Nephron (organoid): ENCODE measurements at regions not wholly inside any gene's neighbourhood (a gene's known extent, or its start where the extent isn't known, plus 50 kb on each side); places are given as distances from the start of the nearest gene placed in this dataset.

Source experiments
- H3K27ac Mint-ChIP-seq, 3 experiments: 2 replicates each; pipeline ENCODE4 v1.8.0; 2020; ENCODE audit warnings: mixed read lengths in 3 of 3, mild to moderate bottlenecking in 2 of 3, moderate library complexity in 1 of 3
- H3K27me3 Mint-ChIP-seq: 2 replicates; pipeline ENCODE4 v1.8.0; 2021; ENCODE audit warnings: low read depth, mild to moderate bottlenecking, moderate library complexity, mixed read lengths
- H3K36me3 Mint-ChIP-seq: 2 replicates; pipeline ENCODE4 v1.8.0; 2020; ENCODE audit warnings: low read depth, mixed read lengths
- H3K4me1 Mint-ChIP-seq: 2 replicates; pipeline ENCODE4 v1.8.0; 2020; ENCODE audit warnings: mixed read lengths
- H3K4me3 Mint-ChIP-seq, 3 experiments: 2 replicates each; pipeline ENCODE4 v1.8.0; 2020; ENCODE audit warnings: mild to moderate bottlenecking in 3 of 3, mixed read lengths in 3 of 3, moderate library complexity in 2 of 3
- H3K9me3 Mint-ChIP-seq: 2 replicates; pipeline ENCODE4 v1.8.0; 2020; ENCODE audit warnings: mixed read lengths
- CTCF ChIP-seq, 3 experiments: fragments of 200-600 bp; sonication (generic); IDR thresholded peaks; one replicate each; pipeline ENCODE4 v1.5.0; 2021; ENCODE audit warnings: antibody characterized with exemption in 3 of 3; ENCODE audit not compliant: unreplicated experiment in 3 of 3

- Mint-ChIP-seq H3K27ac (peak overlapping the region; percentile 32 to 62 (median 48)), H3K27me3 (peaks cover 11% of the 10 kb centered on the region), H3K4me3 (peak overlapping the region in 1 of 3 experiments; percentile 20), H3K36me3 (no peaks in the 10 kb centered on the region), H3K9me3 (no peaks in the 10 kb centered on the region), H3K4me1 (peaks cover 55% of the 10 kb centered on the region)
- no peak for TF ChIP-seq CTCF (IDR thresholded peaks at IDR 0.05; ENCODE audit: unreplicated experiment in 3 of 3)
Measured at GRCh38 chr10:43863270-43863669, 214.6 kb upstream of the ZNF32 start.

- Mint-ChIP-seq H3K36me3 (no peaks in the 10 kb centered on the region), H3K4me3 (peak overlapping the region in 1 of 3 experiments; percentile 20), H3K27me3 (peaks cover 11% of the 10 kb centered on the region), H3K4me1 (peaks cover 53% of the 10 kb centered on the region), H3K9me3 (no peaks in the 10 kb centered on the region), H3K27ac (peak overlapping the region; percentile 32 to 62 (median 48))
- no peak for TF ChIP-seq CTCF (IDR thresholded peaks at IDR 0.05; ENCODE audit: unreplicated experiment in 3 of 3)
Measured at GRCh38 chr10:43862756-43863155, 214.1 kb upstream of the ZNF32 start.

- H3K27ac Mint-ChIP-seq: peak overlapping the region; percentile 32 to 62 (median 48)
- no peak overlapping the region for H3K4me3 Mint-ChIP-seq
- peaks cover 53% of the 10 kb centered on the region for H3K4me1 Mint-ChIP-seq
- no peaks in the 10 kb centered on the region for H3K9me3 Mint-ChIP-seq
- H3K36me3 Mint-ChIP-seq: no peaks in the 10 kb centered on the region
- H3K27me3 Mint-ChIP-seq: peaks cover 11% of the 10 kb centered on the region
- TF ChIP-seq CTCF (IDR thresholded peaks at IDR 0.05; ENCODE audit: unreplicated experiment in 3 of 3): no peak
Measured at GRCh38 chr10:43861966-43862751, 213.5 kb upstream of the ZNF32 start.

DNA sequence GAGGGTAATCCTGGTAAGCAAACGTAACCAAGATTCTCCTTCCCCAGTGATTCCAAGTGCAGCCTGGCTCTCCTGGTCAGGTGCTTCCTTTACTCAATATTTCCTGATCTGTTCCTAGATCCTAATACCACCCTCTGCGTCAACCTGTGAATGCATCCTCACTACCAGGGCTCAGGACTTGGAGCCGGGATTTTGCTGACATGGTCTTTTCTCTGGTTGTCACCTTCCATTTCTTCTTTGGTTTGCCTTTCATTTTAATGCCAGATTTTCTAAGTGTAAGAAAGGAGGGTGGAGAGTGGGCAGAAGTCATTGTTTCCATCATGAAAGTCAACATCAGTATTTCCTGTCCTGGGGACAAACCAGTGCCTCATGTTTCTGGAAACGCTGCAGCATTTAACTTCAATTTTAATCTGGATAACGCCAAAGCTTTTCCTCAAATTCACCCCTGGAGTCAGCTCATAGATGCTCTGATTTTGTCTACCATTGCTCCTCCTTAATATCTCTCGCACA lies 210.4 kb upstream of the ZNF32 start:
- Mint-ChIP-seq H3K27me3 (peaks cover 11% of the 10 kb centered on the region), H3K36me3 (no peaks in the 10 kb centered on the region), H3K4me3 (no peak overlapping the region), H3K4me1 (peaks cover 33% of the 10 kb centered on the region), H3K9me3 (no peaks in the 10 kb centered on the region), H3K27ac (no peak overlapping the region)
- no peak for TF ChIP-seq CTCF (IDR thresholded peaks at IDR 0.05; ENCODE audit: unreplicated experiment in 3 of 3)

- H3K4me1 Mint-ChIP-seq: peaks cover 27% of the 10 kb centered on the region
- TF ChIP-seq CTCF (IDR thresholded peaks at IDR 0.05; ENCODE audit: unreplicated experiment in 3 of 3): no peak
Measured at GRCh38 chr10:43857931-43858315, 209.2 kb upstream of the ZNF32 start.

More at GRCh38 chr10:43857931-43858315, 209.2 kb upstream of the ZNF32 start:
- Mint-ChIP-seq H3K27ac (peak overlapping the region; percentile 29 to 75 (median 43)), H3K4me3 (no peak overlapping the region), H3K36me3 (no peaks in the 10 kb centered on the region), H3K9me3 (no peaks in the 10 kb centered on the region), H3K27me3 (peaks cover 8% of the 10 kb centered on the region)
